Endothelial cell of umbilical vein (primary cell): ENCODE measurements at regions not wholly inside any gene's neighbourhood (a gene's known extent, or its start where the extent isn't known, plus 50 kb on each side); places are given as distances from the start of the nearest gene placed in this dataset.
"Not testable (repeated sequence)": the region's sequence is repeated elsewhere in the genome, so short reads cannot be mapped to it uniquely, and the experiment has no call there.

Experiments used
- BruUV-seq: library from RNA; stranded (reverse); fragments of 400-500 nt; replicated peaks from 2 replicates; lab custom pipeline; 2021; lab: Mats Ljungman, UMichigan
- CTCF ChIA-PET: fragments of 300-600, 350-600 bp; sonication (Branson Sonifier 250); formaldehyde crosslinking; loops from one replicate; lab custom pipeline; 2021; ENCODE audit warnings: antibody characterized with exemption, inconsistent platforms; lab: Charles Lee
- POLR2A ChIA-PET: fragments of 300-600, 350-600 bp; sonication (Branson Sonifier 250); formaldehyde crosslinking; loops from one replicate; lab custom pipeline; 2021; ENCODE audit warnings: antibody characterized with exemption, inconsistent platforms; lab: Charles Lee
- DNase-seq: peaks from one replicate; pipeline ENCODE4 v3.0.0-alpha.2; 2011; ENCODE audit warnings: low read depth, low spot score
- FAIRE-seq: peaks from 2 replicates; lab custom pipeline; 2011; peaks lifted over from hg19 to GRCh38; lab: Jason Lieb, UNC
- H2AFZ ChIP-seq: 2 replicates; pipeline ENCODE4 v1.6.0; 2012; ENCODE audit warnings: low read depth, low read length, control low read depth, inconsistent platforms
- H3K27ac ChIP-seq: 2 replicates; pipeline ENCODE4 v1.5.1; 2011; ENCODE audit warnings: low read depth, mild to moderate bottlenecking, control low read depth, low read length, moderate library complexity; ENCODE audit not compliant: insufficient read depth
- H3K27me3 ChIP-seq, 2 experiments: 2 replicates each; pipeline versions ENCODE4 v1.6.0 to v1.6.1; 2011; ENCODE audit warnings: low read length in 2 of 2, mixed read lengths in 1 of 2; ENCODE audit not compliant: control insufficient read depth in 2 of 2, insufficient read depth in 2 of 2
- H3K36me3 ChIP-seq, 2 experiments: 2 replicates in 1 of 2; 3 replicates in 1 of 2; pipeline ENCODE4 v1.5.1; 2011; ENCODE audit warnings: low read length in 2 of 2, mild to moderate bottlenecking in 1 of 2, moderate library complexity in 1 of 2; ENCODE audit not compliant: control insufficient read depth in 2 of 2, insufficient read depth in 2 of 2; ENCODE audit errors: extremely low read depth in 1 of 2
- H3K4me1 ChIP-seq: 3 replicates; pipeline ENCODE4 v1.5.1; 2011; ENCODE audit warnings: mild to moderate bottlenecking, low read length; ENCODE audit not compliant: control insufficient read depth, insufficient read depth; ENCODE audit errors: extremely low read depth
- H3K4me2 ChIP-seq: 2 replicates; pipeline ENCODE4 v1.6.1; 2011; ENCODE audit warnings: low read length, control low read depth, mixed read lengths; ENCODE audit not compliant: insufficient read depth
- H3K4me3 ChIP-seq, 3 experiments: fragments of 200-600 bp in 1 of 3; sonication (generic), shearing (Covaris generic) in 1 of 3; replicated peaks in 1 of 3; 2 replicates each; pipeline ENCODE4 v1.5.1; 2011 to 2016; ENCODE audit warnings: control low read depth in 3 of 3, low read length in 3 of 3, mild to moderate bottlenecking in 2 of 3, inconsistent platforms in 1 of 3, low read depth in 1 of 3, moderate library complexity in 1 of 3; ENCODE audit not compliant: insufficient read depth in 1 of 3
- H3K79me2 ChIP-seq: 2 replicates; pipeline ENCODE4 v1.6.0; 2012; ENCODE audit warnings: low read length, inconsistent platforms; ENCODE audit not compliant: control insufficient read depth, insufficient read depth
- H3K9ac ChIP-seq: replicated peaks from 2 replicates; pipeline ENCODE3; 2011; ENCODE audit warnings: low read length, control low read depth; ENCODE audit not compliant: insufficient read depth; ENCODE audit errors: extremely low read depth
- H3K9me1 ChIP-seq: replicated peaks from 3 replicates; pipeline ENCODE4 v1.6.0; 2011; ENCODE audit warnings: mild to moderate bottlenecking, low read length; ENCODE audit not compliant: control insufficient read depth, insufficient read depth; ENCODE audit errors: extremely low read depth
- H3K9me3 ChIP-seq: replicated peaks from 2 replicates; pipeline ENCODE4 v1.5.1; 2012; ENCODE audit warnings: low read length, inconsistent platforms; ENCODE audit not compliant: control insufficient read depth, insufficient read depth
- H4K20me1 ChIP-seq: replicated peaks from 2 replicates; pipeline ENCODE3; 2011; ENCODE audit warnings: mild to moderate bottlenecking, low read length; ENCODE audit not compliant: control insufficient read depth, insufficient read depth; ENCODE audit errors: extremely low read depth
- CTCF ChIP-seq, 2 donors: IDR thresholded peaks; 1 replicate in 1 of 2; 2 replicates in 1 of 2; pipeline ENCODE4 v1.5.1; 2011; ENCODE audit warnings: low read length in 2 of 2, mild to moderate bottlenecking in 2 of 2, moderate library complexity in 2 of 2, control low read depth in 1 of 2, inconsistent platforms in 1 of 2, low read depth in 1 of 2; ENCODE audit not compliant: insufficient read depth in 1 of 2; ENCODE audit errors: extremely low read depth in 1 of 2
- EZH2 ChIP-seq: IDR thresholded peaks from 2 replicates; pipeline ENCODE4 v1.6.1; 2012; ENCODE audit warnings: borderline replicate concordance, low read depth, mild to moderate bottlenecking, moderate library complexity, low read length, inconsistent platforms; ENCODE audit not compliant: severe bottlenecking
- FOS ChIP-seq: IDR thresholded peaks from 2 replicates; pipeline ENCODE4 v1.6.1; 2011; ENCODE audit warnings: mild to moderate bottlenecking, low read length, moderate library complexity, borderline replicate concordance; ENCODE audit not compliant: insufficient read depth
- GATA2 ChIP-seq: IDR thresholded peaks from 2 replicates; pipeline ENCODE4 v1.7.0; 2011; ENCODE audit warnings: low read depth, mild to moderate bottlenecking, moderate library complexity, mixed read lengths, low read length; ENCODE audit not compliant: insufficient read length, insufficient read depth
- JUN ChIP-seq: IDR thresholded peaks from 2 replicates; pipeline ENCODE4 v1.6.1; 2011; ENCODE audit warnings: borderline replicate concordance, low read depth; ENCODE audit not compliant: insufficient read length, insufficient read depth
- MYC ChIP-seq: IDR thresholded peaks from one replicate; pipeline ENCODE4 v1.6.1; 2011; ENCODE audit warnings: mild to moderate bottlenecking, low read depth, low read length
- POLR2A ChIP-seq: IDR thresholded peaks from 2 replicates; pipeline ENCODE4 v1.6.1; 2012; ENCODE audit warnings: low read depth, mild to moderate bottlenecking, control low read depth, low read length
- POLR2AphosphoS5 ChIP-seq: IDR thresholded peaks from 2 replicates; pipeline ENCODE4 v1.6.1; 2012; ENCODE audit warnings: low read depth, mild to moderate bottlenecking, control low read depth, low read length, moderate library complexity; ENCODE audit not compliant: insufficient read depth
- dilution Hi-C: fragments of 300-500 bp; cut with MboI; formaldehyde crosslinking; loops from one replicate; pipeline ENCODE4 v1.15.0; 2019; ENCODE audit warnings: low sequenced_read_pairs; ENCODE audit not compliant: extremely low pct_ligation_motif_present
- intact Hi-C: fragments of 100-400 bp; cut with micrococcal nuclease; formaldehyde crosslinking; loops from one replicate; pipeline ENCODE4 v1.10.0; 2022
- TF ChIP-seq, protein P1 (sequence below): IDR thresholded peaks from 2 replicates; pipeline ENCODE4 v1.6.1; 2011; ENCODE audit not compliant: insufficient read depth, insufficient read length

GRCh38 chr20:57109571-57109953, 156.9 kb downstream of the BMP7 start:
- FAIRE-seq: no peak
- no peaks in the 10 kb centered on the region for H4K20me1 ChIP-seq
- H2AFZ ChIP-seq: no peak overlapping the region
- CTCF ChIA-PET: no interaction called here
- H3K4me2 ChIP-seq: no peak overlapping the region
- TF ChIP-seq EZH2 (no peak), FOS (no peak), JUN (no peak), CTCF (IDR thresholded peaks at IDR 0.05; ENCODE audit: extremely low read depth in 1 of 2, insufficient read depth in 1 of 2, low read depth in 1 of 2, low read length in 2 of 2) (no peak), POLR2AphosphoS5 (no peak), POLR2A (no peak), MYC (no peak), GATA2 (no peak)
- TF ChIP-seq, protein P1, sequence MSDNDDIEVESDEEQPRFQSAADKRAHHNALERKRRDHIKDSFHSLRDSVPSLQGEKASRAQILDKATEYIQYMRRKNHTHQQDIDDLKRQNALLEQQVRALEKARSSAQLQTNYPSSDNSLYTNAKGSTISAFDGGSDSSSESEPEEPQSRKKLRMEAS: no peak
- no peak overlapping the region for H3K9ac ChIP-seq
- dilution Hi-C loops: no loop called here
- H3K4me1 ChIP-seq: no peaks in the 10 kb centered on the region
- no peaks in the 10 kb centered on the region for H3K36me3 ChIP-seq
- H3K9me1 ChIP-seq: no peaks in the 10 kb centered on the region
- DNase-seq: no peak
- H3K4me3 ChIP-seq: no peak overlapping the region
- no TSS peak for BruUV-seq
- intact Hi-C loops: no loop called here
- H3K9me3 ChIP-seq: peaks cover 2% of the 10 kb centered on the region
- no peaks in the 10 kb centered on the region for H3K27me3 ChIP-seq
- no peaks in the 10 kb centered on the region for H3K79me2 ChIP-seq
- POLR2A ChIA-PET: no interaction called here
- H3K27ac ChIP-seq: no peak overlapping the region

GRCh38 chr20:57110121-57111027, 156.1 kb downstream of the BMP7 start:
- intact Hi-C loops, BruUV-seq, CTCF ChIA-PET: not testable (repeated sequence)

More at GRCh38 chr20:57110121-57111027, 156.1 kb downstream of the BMP7 start:
- H3K27ac ChIP-seq, POLR2A ChIA-PET, H3K9me1 ChIP-seq, H3K4me2 ChIP-seq, H4K20me1 ChIP-seq, H3K79me2 ChIP-seq, DNase-seq, dilution Hi-C loops, H3K4me3 ChIP-seq, H3K9ac ChIP-seq, H3K4me1 ChIP-seq, H2AFZ ChIP-seq, H3K9me3 ChIP-seq, H3K27me3 ChIP-seq, H3K36me3 ChIP-seq, FAIRE-seq: not testable (repeated sequence)
